H9 (cell line): ENCODE measurements at regions not wholly inside any gene's neighbourhood (a gene's known extent, or its start where the extent isn't known, plus 50 kb on each side); places are given as distances from the start of the nearest gene placed in this dataset.

Source experiments
- DNase-seq: peaks from one replicate; pipeline ENCODE4 v3.0.0-alpha.2; 2017
- H2AFZ ChIP-seq: one replicate; pipeline ENCODE4 v1.6.1; 2013; ENCODE audit warnings: mild to moderate bottlenecking, low read length, control low read depth, moderate library complexity
- H2AK5ac ChIP-seq: 2 replicates; pipeline ENCODE4 v1.6.1; 2013; ENCODE audit warnings: low read length, control low read depth, mixed read lengths; ENCODE audit not compliant: insufficient read length
- H2BK120ac ChIP-seq: one replicate; pipeline ENCODE4 v1.6.1; 2013; ENCODE audit warnings: low read depth, mild to moderate bottlenecking, low read length, control low read depth, inconsistent platforms; ENCODE audit not compliant: poor library complexity, severe bottlenecking
- H2BK12ac ChIP-seq: 2 replicates; pipeline ENCODE4 v1.6.1; 2013; ENCODE audit warnings: low read length, control low read depth, mixed read lengths, low read depth; ENCODE audit not compliant: insufficient read length
- H2BK15ac ChIP-seq: 2 replicates; pipeline ENCODE4 v1.6.1; 2013; ENCODE audit warnings: low read depth, low read length, control low read depth
- H2BK20ac ChIP-seq: one replicate; pipeline ENCODE4 v1.6.1; 2013; ENCODE audit warnings: low read depth, mild to moderate bottlenecking, low read length, control low read depth, inconsistent platforms; ENCODE audit not compliant: poor library complexity, severe bottlenecking
- H2BK5ac ChIP-seq: 2 replicates; pipeline ENCODE4 v1.6.1; 2013; ENCODE audit warnings: low read length, control low read depth, mixed read lengths; ENCODE audit not compliant: insufficient read length
- H3K14ac ChIP-seq: 2 replicates; pipeline ENCODE4 v1.6.1; 2013; ENCODE audit warnings: low read length, control low read depth; ENCODE audit not compliant: insufficient read depth
- H3K18ac ChIP-seq: 2 replicates; pipeline ENCODE4 v1.6.1; 2013; ENCODE audit warnings: low read depth, mild to moderate bottlenecking, mixed read lengths, low read length, control low read depth; ENCODE audit not compliant: insufficient read length
- H3K23ac ChIP-seq: 2 replicates; pipeline ENCODE4 v1.6.1; 2013; ENCODE audit warnings: low read length, control low read depth, mixed read lengths, low read depth; ENCODE audit not compliant: insufficient read length
- H3K23me2 ChIP-seq: 2 replicates; pipeline ENCODE4 v1.6.1; 2013; ENCODE audit warnings: low read depth, mild to moderate bottlenecking, mixed read lengths, low read length, control low read depth; ENCODE audit not compliant: insufficient read length, poor library complexity, severe bottlenecking
- H3K27ac ChIP-seq: 2 replicates; pipeline ENCODE4 v1.5.1; 2013; ENCODE audit warnings: low read length, control low read depth, mixed read lengths, low read depth; ENCODE audit not compliant: insufficient read length
- H3K27me3 ChIP-seq: 2 replicates; pipeline ENCODE4 v1.6.1; 2013; ENCODE audit warnings: low read length, control low read depth, inconsistent platforms; ENCODE audit not compliant: insufficient read depth
- H3K4ac ChIP-seq: 2 replicates; pipeline ENCODE4 v1.6.1; 2013; ENCODE audit warnings: low read depth, mild to moderate bottlenecking, control low read depth, inconsistent platforms, low read length, moderate library complexity
- H3K4me1 ChIP-seq: 2 replicates; pipeline ENCODE4 v1.6.1; 2013; ENCODE audit warnings: low read length, control low read depth, inconsistent platforms; ENCODE audit not compliant: insufficient read depth
- H3K4me2 ChIP-seq: 2 replicates; pipeline ENCODE4 v1.6.1; 2013; ENCODE audit warnings: low read length, control low read depth, mixed read lengths; ENCODE audit not compliant: insufficient read length, insufficient read depth
- H3K56ac ChIP-seq: 2 replicates; pipeline ENCODE4 v1.6.1; 2013; ENCODE audit warnings: low read depth, mild to moderate bottlenecking, mixed read lengths, low read length, control low read depth; ENCODE audit not compliant: insufficient read length
- H3K79me1 ChIP-seq: 2 replicates; pipeline ENCODE4 v1.6.1; 2013; ENCODE audit warnings: low read depth, mild to moderate bottlenecking, moderate library complexity, low read length, control low read depth, inconsistent platforms; ENCODE audit not compliant: insufficient read depth, poor library complexity, severe bottlenecking
- H3K79me2 ChIP-seq: 2 replicates; pipeline ENCODE4 v1.6.1; 2013; ENCODE audit warnings: low read length, control low read depth, inconsistent platforms; ENCODE audit not compliant: insufficient read depth
- H3K9ac ChIP-seq: 2 replicates; pipeline ENCODE4 v1.6.1; 2013; ENCODE audit warnings: low read length, control low read depth, mixed read lengths; ENCODE audit not compliant: insufficient read length; ENCODE audit errors: extremely low read depth
- H3K9me3 ChIP-seq: one replicate; pipeline ENCODE4 v1.6.1; 2013; ENCODE audit warnings: low read depth, low read length, inconsistent platforms; ENCODE audit not compliant: control insufficient read depth
- H3T11ph ChIP-seq: one replicate; pipeline ENCODE4 v1.6.1; 2013; ENCODE audit warnings: mild to moderate bottlenecking, low read length, control low read depth, inconsistent platforms
- H4K20me1 ChIP-seq: one replicate; pipeline ENCODE4 v1.6.1; 2013; ENCODE audit not compliant: control insufficient read depth, insufficient read length, insufficient read depth
- H4K5ac ChIP-seq: 2 replicates; pipeline ENCODE4 v1.6.1; 2013; ENCODE audit warnings: low read depth, mild to moderate bottlenecking, mixed read lengths, low read length, control low read depth; ENCODE audit not compliant: insufficient read length
- H4K8ac ChIP-seq: replicated peaks from 2 replicates; pipeline ENCODE4 v1.6.1; 2013; ENCODE audit warnings: low read length, control low read depth, mixed read lengths, low read depth; ENCODE audit not compliant: insufficient read length
- H4K91ac ChIP-seq: 2 replicates; pipeline ENCODE4 v1.6.1; 2013; ENCODE audit warnings: low read depth, mild to moderate bottlenecking, moderate library complexity, mixed read lengths, low read length, control low read depth; ENCODE audit not compliant: insufficient read length
- H3K27ac Mint-ChIP-seq, 3 experiments: 2 replicates in 2 of 3; 3 replicates in 1 of 3; pipeline ENCODE4 v1.8.0; 2020 to 2021; ENCODE audit warnings: mixed read lengths in 3 of 3, mild to moderate bottlenecking in 1 of 3, moderate library complexity in 1 of 3
- H3K27me3 Mint-ChIP-seq: 2 replicates; pipeline ENCODE4 v1.8.0; 2021; ENCODE audit warnings: low read depth, mild to moderate bottlenecking, moderate library complexity, mixed read lengths
- H3K36me3 Mint-ChIP-seq, 3 experiments: 2 replicates in 2 of 3; 3 replicates in 1 of 3; pipeline ENCODE4 v1.8.0; 2020 to 2021; ENCODE audit warnings: low read depth in 3 of 3, mixed read lengths in 3 of 3; ENCODE audit not compliant: insufficient read depth in 1 of 3
- H3K4me1 Mint-ChIP-seq, 2 experiments: 2 replicates each; pipeline ENCODE4 v1.8.0; 2020; ENCODE audit warnings: mixed read lengths in 2 of 2
- H3K4me3 Mint-ChIP-seq, 2 experiments: 2 replicates in 1 of 2; 3 replicates in 1 of 2; pipeline ENCODE4 v1.8.0; 2020 to 2021; ENCODE audit warnings: mild to moderate bottlenecking in 2 of 2, mixed read lengths in 2 of 2, moderate library complexity in 1 of 2
- H3K9me3 Mint-ChIP-seq, 2 experiments: 2 replicates in 1 of 2; 3 replicates in 1 of 2; pipeline ENCODE4 v1.8.0; 2020; ENCODE audit warnings: mild to moderate bottlenecking in 2 of 2, mixed read lengths in 2 of 2, moderate library complexity in 1 of 2
- WGBS: extraction: QIAGEN DNeasy Blood & Tissue Kit; methylation state at CpG from one replicate; pipeline ENCODE4 v1.1.7; 2013; ENCODE audit warnings: missing lambda C conversion rate, low lambda C conversion rate, mixed read lengths; ENCODE audit not compliant: insufficient read length; ENCODE audit errors: extremely low coverage; 5-methylcytosine and 5-hydroxymethylcytosine counted together
- TF ChIP-seq, protein P1 (sequence below): fragments of 200-600 bp; sonication (generic); conservative IDR thresholded peaks from 3 replicates; pipeline ENCODE4 v1.8.0; 2021; ENCODE audit warnings: antibody characterized with exemption, mild to moderate bottlenecking

DNA sequence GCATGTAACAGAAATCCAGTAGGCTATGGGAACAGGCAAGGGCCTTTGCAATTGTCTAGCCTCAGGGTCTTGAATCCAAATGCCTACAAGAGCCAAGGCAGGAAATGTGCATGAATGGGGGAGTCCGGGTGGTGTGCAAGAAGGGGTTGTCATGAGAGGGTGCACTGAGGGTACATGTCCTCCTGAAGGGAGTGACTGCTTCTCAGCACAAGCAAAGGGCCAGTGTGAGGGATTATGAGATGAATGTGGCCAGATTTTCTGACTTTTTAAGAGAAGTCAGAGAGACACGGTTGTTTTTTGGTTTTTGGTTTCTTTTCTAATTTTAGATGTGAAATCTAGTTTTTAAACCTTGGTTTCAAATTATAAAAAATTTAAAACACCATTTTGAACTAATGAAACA lies 76.5 kb upstream of the LSM6 start:
- Histone ChIP-seq H3K79me1 (no peaks in the 10 kb centered on the region), H2BK12ac (no peak overlapping the region), H3T11ph (no peak overlapping the region), H2AFZ (no peak overlapping the region), H3K23me2 (no peaks in the 10 kb centered on the region), H3K27ac (no peak overlapping the region), H3K4me1 (no peaks in the 10 kb centered on the region), H4K8ac (no peak overlapping the region), H3K9ac (no peak overlapping the region), H3K9me3 (no peaks in the 10 kb centered on the region), H2BK120ac (no peak overlapping the region), H4K20me1 (no peaks in the 10 kb centered on the region), H3K56ac (no peak overlapping the region), H2BK15ac (no peak overlapping the region), H3K4me2 (no peak overlapping the region), H2BK5ac (no peak overlapping the region), H2BK20ac (no peak overlapping the region), H3K14ac (no peak overlapping the region), H2AK5ac (no peak overlapping the region), H3K27me3 (no peaks in the 10 kb centered on the region), H3K18ac (no peak overlapping the region), H3K4ac (no peak overlapping the region), H4K5ac (no peak overlapping the region), H3K23ac (no peak overlapping the region), H4K91ac (no peak overlapping the region), H3K79me2 (no peaks in the 10 kb centered on the region)
- H3K4me1 Mint-ChIP-seq: peaks cover 0 to 4% of the 10 kb centered on the region in 2 experiments; a peak in 1 of 4 replicates
- no peak overlapping the region for H3K27ac Mint-ChIP-seq
- DNase-seq: no peak
- TF ChIP-seq, protein P1, sequence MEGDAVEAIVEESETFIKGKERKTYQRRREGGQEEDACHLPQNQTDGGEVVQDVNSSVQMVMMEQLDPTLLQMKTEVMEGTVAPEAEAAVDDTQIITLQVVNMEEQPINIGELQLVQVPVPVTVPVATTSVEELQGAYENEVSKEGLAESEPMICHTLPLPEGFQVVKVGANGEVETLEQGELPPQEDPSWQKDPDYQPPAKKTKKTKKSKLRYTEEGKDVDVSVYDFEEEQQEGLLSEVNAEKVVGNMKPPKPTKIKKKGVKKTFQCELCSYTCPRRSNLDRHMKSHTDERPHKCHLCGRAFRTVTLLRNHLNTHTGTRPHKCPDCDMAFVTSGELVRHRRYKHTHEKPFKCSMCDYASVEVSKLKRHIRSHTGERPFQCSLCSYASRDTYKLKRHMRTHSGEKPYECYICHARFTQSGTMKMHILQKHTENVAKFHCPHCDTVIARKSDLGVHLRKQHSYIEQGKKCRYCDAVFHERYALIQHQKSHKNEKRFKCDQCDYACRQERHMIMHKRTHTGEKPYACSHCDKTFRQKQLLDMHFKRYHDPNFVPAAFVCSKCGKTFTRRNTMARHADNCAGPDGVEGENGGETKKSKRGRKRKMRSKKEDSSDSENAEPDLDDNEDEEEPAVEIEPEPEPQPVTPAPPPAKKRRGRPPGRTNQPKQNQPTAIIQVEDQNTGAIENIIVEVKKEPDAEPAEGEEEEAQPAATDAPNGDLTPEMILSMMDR: no peak
- no peak overlapping the region for H3K4me3 Mint-ChIP-seq
- no CpG with 5 or more reads among the region's 2 CpGs for WGBS
- no peaks in the 10 kb centered on the region for H3K9me3 Mint-ChIP-seq
- no peaks in the 10 kb centered on the region for H3K36me3 Mint-ChIP-seq
- H3K27me3 Mint-ChIP-seq: peaks cover 1% of the 10 kb centered on the region; the same call in 1 of the 2 replicates
